SK-N-SH (cell line): ENCODE measurements at regions not wholly inside any gene's neighbourhood (a gene's known extent, or its start where the extent isn't known, plus 50 kb on each side); places are given as distances from the start of the nearest gene placed in this dataset.

Source experiments
- CTCF ChIA-PET: fragments of 300-600, 350-600 bp; formaldehyde crosslinking; extraction: SDS; loops from one replicate; lab custom pipeline; 2021; lab: Yijun Ruan, JAX
- POLR2A ChIA-PET: fragments of 350-600 bp; sonication (Branson Sonifier 250); formaldehyde crosslinking; extraction: SDS; loops from one replicate; lab custom pipeline; 2020; ENCODE audit warnings: antibody characterized with exemption, inconsistent platforms; lab: Yijun Ruan, JAX
- DNase-seq: peaks from one replicate; pipeline ENCODE4 v3.0.0; 2012
- H2AFZ ChIP-seq: fragments of 200-600 bp; sonication (generic); 2 replicates; pipeline ENCODE4 v1.8.1; 2016; ENCODE audit warnings: antibody characterized with exemption, mild to moderate bottlenecking, low read depth
- H3F3A ChIP-seq: fragments of 200-600 bp; sonication (generic); replicated peaks from 2 replicates; pipeline ENCODE3; 2016; ENCODE audit warnings: antibody characterized with exemption, mild to moderate bottlenecking; ENCODE audit not compliant: insufficient read depth
- H3K27ac ChIP-seq, 2 experiments: fragments of 200-500 bp in 1 of 2; fragments of 200-600 bp in 1 of 2; sonication (Bioruptor generic) in 1 of 2; sonication (generic), shearing (Covaris generic) in 1 of 2; 2 replicates each; pipeline versions ENCODE4 v1.5.1 to v1.6.1; 2014 to 2016; ENCODE audit warnings: low read depth in 2 of 2, inconsistent platforms in 1 of 2, low read length in 1 of 2, mild to moderate bottlenecking in 1 of 2, mixed read lengths in 1 of 2
- H3K27me3 ChIP-seq: fragments of 200-600 bp; sonication (generic), shearing (Covaris generic); 2 replicates; pipeline ENCODE4 v1.6.1; 2016; ENCODE audit warnings: mixed run types; ENCODE audit not compliant: insufficient read depth
- H3K36me3 ChIP-seq, 2 experiments: fragments of 200-500 bp in 1 of 2; fragments of 200-600 bp in 1 of 2; sonication (Bioruptor generic) in 1 of 2; sonication (generic) in 1 of 2; replicated peaks in 1 of 2; 2 replicates each; pipeline versions ENCODE3 to v1.5.1; 2014 to 2016; ENCODE audit warnings: low read length in 1 of 2, mild to moderate bottlenecking in 1 of 2; ENCODE audit not compliant: insufficient read depth in 2 of 2, control insufficient read depth in 1 of 2
- H3K4me1 ChIP-seq, 2 experiments: fragments of 200-500 bp in 1 of 2; fragments of 200-600 bp in 1 of 2; sonication (Bioruptor generic) in 1 of 2; sonication (generic), shearing (Covaris generic) in 1 of 2; 2 replicates each; pipeline versions ENCODE4 v1.5.1 to v1.6.1; 2014 to 2016; ENCODE audit warnings: low read depth in 1 of 2, low read length in 1 of 2, mixed run types in 1 of 2; ENCODE audit not compliant: insufficient read depth in 2 of 2, control insufficient read depth in 1 of 2
- H3K4me2 ChIP-seq: fragments of 200-600 bp; sonication (generic), shearing (Covaris generic); 2 replicates; pipeline ENCODE4 v1.6.1; 2017; ENCODE audit warnings: mixed run types
- H3K4me3 ChIP-seq, 2 experiments: fragments of 200-500 bp in 1 of 2; fragments of 200-600 bp in 1 of 2; sonication (Bioruptor generic) in 1 of 2; sonication (generic), shearing (Covaris generic) in 1 of 2; 2 replicates each; pipeline versions ENCODE4 v1.5.1 to v1.8.1; 2014 to 2016; ENCODE audit warnings: low read depth in 2 of 2, inconsistent platforms in 1 of 2, low read length in 1 of 2, mild to moderate bottlenecking in 1 of 2, mixed read lengths in 1 of 2, moderate library complexity in 1 of 2
- H3K79me2 ChIP-seq: fragments of 200-600 bp; sonication (generic); 2 replicates; pipeline ENCODE4 v1.8.1; 2017; ENCODE audit warnings: mild to moderate bottlenecking; ENCODE audit not compliant: insufficient read depth
- H3K9ac ChIP-seq: fragments of 200-600 bp; sonication (generic); 2 replicates; pipeline ENCODE4 v1.6.1; 2017; ENCODE audit warnings: mixed run types
- H3K9me2 ChIP-seq: fragments of 200-600 bp; sonication (generic); 2 replicates; pipeline ENCODE4 v1.6.1; 2017; ENCODE audit warnings: mixed run types
- H3K9me3 ChIP-seq: fragments of 200-600 bp; sonication (generic); 2 replicates; pipeline ENCODE4 v1.6.1; 2017; ENCODE audit warnings: mixed run types, mild to moderate bottlenecking, moderate library complexity
- H4K20me1 ChIP-seq: fragments of 200-600 bp; sonication (generic); 2 replicates; pipeline ENCODE4 v1.6.1; 2017; ENCODE audit warnings: mild to moderate bottlenecking, mixed run types; ENCODE audit not compliant: insufficient read depth
- CTCF ChIP-seq: fragments of 200-600 bp; sonication (generic); IDR thresholded peaks from 2 replicates; pipeline ENCODE4 v1.6.1; 2017; ENCODE audit warnings: antibody characterized with exemption, mild to moderate bottlenecking, moderate library complexity
- ELF1 ChIP-seq: IDR thresholded peaks from 2 replicates; pipeline ENCODE4 v1.4.0; 2012
- EP300 ChIP-seq, 2 experiments: IDR thresholded peaks; 2 replicates each; pipeline versions ENCODE4 v1.4.0 to v1.6.1; 2012; ENCODE audit warnings: borderline replicate concordance in 1 of 2, low read depth in 1 of 2, low read length in 1 of 2
- FOSL2 ChIP-seq: IDR thresholded peaks from 2 replicates; pipeline ENCODE4 v1.4.0; 2012; ENCODE audit warnings: low read depth, mild to moderate bottlenecking, moderate library complexity, borderline replicate concordance
- FOXJ3 ChIP-seq: sonication (generic); formaldehyde crosslinking; IDR thresholded peaks from 2 replicates; pipeline ENCODE4 v1.5.1; 2020; ENCODE audit warnings: mild to moderate bottlenecking, missing genetic modification reagents
- FOXM1 ChIP-seq: IDR thresholded peaks from 2 replicates; pipeline ENCODE4 v1.4.0; 2012; ENCODE audit warnings: low read depth, mild to moderate bottlenecking
- GATA2 ChIP-seq: sonication (generic); formaldehyde crosslinking; IDR thresholded peaks from 2 replicates; pipeline ENCODE4 v1.5.0; 2020; ENCODE audit warnings: mild to moderate bottlenecking, missing genetic modification reagents
- IRF3 ChIP-seq: fragments of 150-350 bp; IDR thresholded peaks from 2 replicates; pipeline ENCODE4 v1.6.1; 2016; ENCODE audit warnings: mild to moderate bottlenecking, low read depth, low read length
- MAX ChIP-seq: IDR thresholded peaks from 2 replicates; pipeline ENCODE4 v1.4.0; 2012; ENCODE audit warnings: low read depth
- MEF2A ChIP-seq: IDR thresholded peaks from 2 replicates; pipeline ENCODE4 v1.4.0; 2012; ENCODE audit warnings: low read depth, borderline replicate concordance
- MXI1 ChIP-seq: IDR thresholded peaks from 2 replicates; pipeline ENCODE4 v1.6.1; 2012; ENCODE audit warnings: mild to moderate bottlenecking, low read depth, low read length, improper control_type of control experiment
- NFIC ChIP-seq: IDR thresholded peaks from 2 replicates; pipeline ENCODE4 v1.4.0; 2012; ENCODE audit warnings: borderline replicate concordance
- POLR2AphosphoS5 ChIP-seq: IDR thresholded peaks from 2 replicates; pipeline ENCODE4 v1.6.1; 2012; ENCODE audit warnings: low read depth, low read length
- RCOR1 ChIP-seq: fragments of 150-350 bp; IDR thresholded peaks from 2 replicates; pipeline ENCODE4 v1.6.1; 2017; ENCODE audit warnings: antibody characterized with exemption, low read length
- REST ChIP-seq: IDR thresholded peaks from 2 replicates; pipeline ENCODE4 v1.6.1; 2012; ENCODE audit warnings: mild to moderate bottlenecking, low read depth, low read length, moderate library complexity
- RFX5 ChIP-seq: IDR thresholded peaks from 2 replicates; pipeline ENCODE4 v1.6.1; 2012; ENCODE audit warnings: mild to moderate bottlenecking, improper control_type of control experiment, low read length
- RXRA ChIP-seq: IDR thresholded peaks from 2 replicates; pipeline ENCODE4 v1.4.0; 2012; ENCODE audit warnings: low read depth, mild to moderate bottlenecking, borderline replicate concordance
- SIN3A ChIP-seq: IDR thresholded peaks from 2 replicates; pipeline ENCODE4 v1.6.1; 2012; ENCODE audit warnings: low read depth, mild to moderate bottlenecking, low read length, moderate library complexity, borderline replicate concordance
- SMC3 ChIP-seq: IDR thresholded peaks from 2 replicates; pipeline ENCODE4 v1.6.1; 2012; ENCODE audit warnings: low read depth, low read length, improper control_type of control experiment
- USF1 ChIP-seq: IDR thresholded peaks from 2 replicates; pipeline ENCODE4 v1.4.0; 2012; ENCODE audit warnings: low read depth, borderline replicate concordance
- WGBS: methylation state at CpG from one replicate; pipeline ENCODE4 v1.1.6; 2017; ENCODE audit warnings: low lambda C conversion rate; 5-methylcytosine and 5-hydroxymethylcytosine counted together

- H3K9ac ChIP-seq, result no peak overlapping the region
- H3K9me2 ChIP-seq, result no peaks in the 10 kb centered on the region
- no peak for TF ChIP-seq SIN3A
- no peak for TF ChIP-seq RFX5
- no peak for TF ChIP-seq NFIC
- TF ChIP-seq GATA2, result no peak
- no peak for TF ChIP-seq MEF2A
- TF ChIP-seq REST, result no peak
- no peak for TF ChIP-seq USF1
- no peak for TF ChIP-seq SMC3
- no peak for TF ChIP-seq FOSL2
- no peak for TF ChIP-seq FOXJ3
- no peak for TF ChIP-seq ELF1
- TF ChIP-seq EP300 (IDR thresholded peaks at IDR 0.05; ENCODE audit: borderline replicate concordance in 1 of 2, low read depth in 1 of 2, low read length in 1 of 2), result no peak
- TF ChIP-seq FOXM1, result no peak
- H4K20me1 ChIP-seq, result no peaks in the 10 kb centered on the region
- no peaks in the 10 kb centered on the region for H3K27me3 ChIP-seq
- peak overlapping the region; percentile 78 for H3K4me2 ChIP-seq
- no peaks in the 10 kb centered on the region for H3K79me2 ChIP-seq
- H3K36me3 ChIP-seq, result no peaks in the 10 kb centered on the region
- WGBS, result 37% methylated on average over 3 of the region's 3 CpGs
- no peak overlapping the region for H2AFZ ChIP-seq
- H3K4me1 ChIP-seq, result peaks cover 0 to 6% of the 10 kb centered on the region in 2 experiments; a peak in 1 of 4 replicates
- H3K4me3 ChIP-seq, result no peak overlapping the region
- H3F3A ChIP-seq, result peaks cover 11% of the 10 kb centered on the region
- H3K9me3 ChIP-seq, result no peaks in the 10 kb centered on the region
- POLR2A ChIA-PET, result no interaction called here
- peak; percentile 65 for DNase-seq
- CTCF ChIA-PET, result interaction anchor here (0.6 to 2.8 kb wide), 29 partner anchors 13 to 585 kb away, joined by 3 to 31 read pairs (median 8); no protein-coding TSS in a partner anchor
- H3K27ac ChIP-seq, result no peak overlapping the region
Measured at GRCh38 chr7:101687791-101688182, 58.7 kb upstream of the MYL10 start.

- no peaks in the 10 kb centered on the region for H3K36me3 ChIP-seq
- CTCF ChIA-PET, result interaction anchor here (0.6 to 2.8 kb wide), 61 partner anchors 9 to 782 kb away, joined by 3 to 31 read pairs (median 4); partner anchors contain the start of gene CUX1
- H3K27me3 ChIP-seq, result no peaks in the 10 kb centered on the region
- H3F3A ChIP-seq, result peaks cover 11% of the 10 kb centered on the region
- WGBS, result 6% methylated on average over 34 of the region's 43 CpGs
- H3K27ac ChIP-seq, result no peak overlapping the region
- peaks cover 0 to 6% of the 10 kb centered on the region in 2 experiments; a peak in 1 of 4 replicates for H3K4me1 ChIP-seq
- no peaks in the 10 kb centered on the region for H3K9me2 ChIP-seq
- no peaks in the 10 kb centered on the region for H3K9me3 ChIP-seq
- POLR2A ChIA-PET, result no interaction called here
- H2AFZ ChIP-seq, result peak overlapping the region; percentile 85
- H3K9ac ChIP-seq, result no peak overlapping the region
- DNase-seq, result peak; percentile 98
- H4K20me1 ChIP-seq, result no peaks in the 10 kb centered on the region
- no peaks in the 10 kb centered on the region for H3K79me2 ChIP-seq
- H3K4me2 ChIP-seq, result peak overlapping the region; percentile 78
- H3K4me3 ChIP-seq, result peak overlapping the region; percentile 14 to 53; a peak in 3 of 4 replicates
- TF ChIP-seq MXI1, result no peak; the same call in 1 of the 2 replicates
- no peak for TF ChIP-seq RCOR1
- no peak for TF ChIP-seq SIN3A
- peak; percentile 95 for TF ChIP-seq CTCF
- no peak for TF ChIP-seq NFIC
- TF ChIP-seq POLR2AphosphoS5, result no peak
- TF ChIP-seq IRF3, result no peak
- no peak for TF ChIP-seq MEF2A
- peak; percentile 92 for TF ChIP-seq SMC3
- TF ChIP-seq MAX, result peak; percentile 56; the same call in 1 of the 2 replicates
- TF ChIP-seq RXRA, result no peak; the same call in 1 of the 2 replicates
Measured at GRCh38 chr7:101688183-101688831, 59.2 kb upstream of the MYL10 start.
